ENCODE measurements at regions not wholly inside any gene's neighbourhood (a gene's known extent, or its start where the extent isn't known, plus 50 kb on each side); places are given as distances from the start of the nearest gene placed in this dataset.

GRCh38 chr10:29117781-29118180 is 171.1 kb upstream of the LYZL1 start:
- DNase-seq (ENCODE audit: low spot score) = no peak

- peak; percentile 21 for DNase-seq (ENCODE audit: low spot score)
These were observed 169.5 kb upstream of the LYZL1 start for GRCh38 chr10:29119374-29119773.

GRCh38 chr10:29120216-29120615 is 168.7 kb upstream of the LYZL1 start:
- DNase-seq (ENCODE audit: low spot score) = peak; percentile 30

GRCh38 chr10:29124864-29125263 is 164.0 kb upstream of the LYZL1 start:
- no peak for DNase-seq (ENCODE audit: low spot score)

- no peak for DNase-seq (ENCODE audit: low spot score)
These were observed 161.7 kb upstream of the LYZL1 start for GRCh38 chr10:29127037-29127700.

GRCh38 chr10:29127731-29128130 is 161.1 kb upstream of the LYZL1 start:
- DNase-seq (ENCODE audit: low spot score) = no peak

GRCh38 chr10:29130190-29130673 is 158.6 kb upstream of the LYZL1 start:
- DNase-seq (ENCODE audit: low spot score) = peak; percentile 31

- no peak for DNase-seq (ENCODE audit: low spot score)
These were observed 156.8 kb upstream of the LYZL1 start for GRCh38 chr10:29131952-29132547.

GRCh38 chr10:29132551-29133111 is 156.2 kb upstream of the LYZL1 start:
- peak; percentile 36 for DNase-seq (ENCODE audit: low spot score)

- DNase-seq (ENCODE audit: low spot score) = no peak
These were observed 153.5 kb upstream of the LYZL1 start for GRCh38 chr10:29135337-29135736.

GRCh38 chr10:29136411-29136810 is 152.5 kb upstream of the LYZL1 start:
- DNase-seq (ENCODE audit: low spot score) = no peak

- no peak for DNase-seq (ENCODE audit: low spot score)
These were observed 148.7 kb upstream of the LYZL1 start for GRCh38 chr10:29140151-29140550.

GRCh38 chr10:29140991-29141390 is 147.9 kb upstream of the LYZL1 start:
- DNase-seq (ENCODE audit: low spot score) = peak; percentile 87

GRCh38 chr10:29141761-29142160 is 147.1 kb upstream of the LYZL1 start:
- peak; percentile 28 for DNase-seq (ENCODE audit: low spot score)

GRCh38 chr10:29142516-29143314 is 146.2 kb upstream of the LYZL1 start:
- DNase-seq (ENCODE audit: low spot score) = no peak

- no peak for DNase-seq (ENCODE audit: low spot score)
These were observed 144.7 kb upstream of the LYZL1 start for GRCh38 chr10:29144126-29144525.

GRCh38 chr10:29146311-29147100 is 142.4 kb upstream of the LYZL1 start:
- no peak for DNase-seq (ENCODE audit: low spot score)

GRCh38 chr10:29150010-29150409 is 138.9 kb upstream of the LYZL1 start:
- DNase-seq (ENCODE audit: low spot score) = no peak

- no peak for DNase-seq (ENCODE audit: low spot score)
These were observed 137.9 kb upstream of the LYZL1 start for GRCh38 chr10:29151005-29151404.

- no peak for DNase-seq (ENCODE audit: low spot score)
These were observed 131.5 kb upstream of the LYZL1 start for GRCh38 chr10:29157321-29157720.

GRCh38 chr10:29158066-29158465 is 130.8 kb upstream of the LYZL1 start:
- no peak for DNase-seq (ENCODE audit: low spot score)

GRCh38 chr10:29160150-29160617 is 128.7 kb upstream of the LYZL1 start:
- DNase-seq (ENCODE audit: low spot score) = peak; percentile 90
